NK-92 treated with Interleukin-12 subunit alpha and Interleukin-12 subunit beta, amount 100 ng/mL, for 24 hours (cell line): ENCODE measurements at regions not wholly inside any gene's neighbourhood (a gene's known extent, or its start where the extent isn't known, plus 50 kb on each side); places are given as distances from the start of the nearest gene placed in this dataset.
"Not testable (repeated sequence)": the region's sequence is repeated elsewhere in the genome, so short reads cannot be mapped to it uniquely, and the experiment has no call there.

Source experiments
- DNase-seq: peaks from one replicate; lab custom pipeline; 2025; lab: John Stamatoyannopoulos, UW

- no peak for DNase-seq
Measured at GRCh38 chr2:120498576-120499394, 152.8 kb downstream of the INHBB start.

- DNase-seq: no peak
Measured at GRCh38 chr2:120499784-120500495, 154.0 kb downstream of the INHBB start.

GRCh38 chr2:120501591-120501990 lies 155.7 kb downstream of the INHBB start:
- DNase-seq: no peak

- DNase-seq: no peak
Measured at GRCh38 chr2:120502357-120502756, 156.4 kb downstream of the INHBB start.

GRCh38 chr2:120502761-120503160 lies 156.8 kb downstream of the INHBB start:
- DNase-seq: no peak

GRCh38 chr2:120503206-120503792 lies 157.4 kb downstream of the INHBB start:
- DNase-seq: no peak

- no peak for DNase-seq
Measured at GRCh38 chr2:120503793-120504571, 158.0 kb downstream of the INHBB start.

GRCh38 chr2:120504936-120505705 lies 159.2 kb downstream of the INHBB start:
- no peak for DNase-seq

- DNase-seq: no peak
Measured at GRCh38 chr2:120508567-120509041, 162.7 kb downstream of the INHBB start.

- no peak for DNase-seq
Measured at GRCh38 chr2:120509213-120509815, 163.4 kb downstream of the INHBB start.

- no peak for DNase-seq
Measured at GRCh38 chr2:120509991-120510735, 164.2 kb downstream of the INHBB start.

- no peak for DNase-seq
Measured at GRCh38 chr2:120510751-120511395, 164.9 kb downstream of the INHBB start.

- no peak for DNase-seq
Measured at GRCh38 chr2:120511536-120511935, 165.6 kb downstream of the INHBB start.

GRCh38 chr2:120511947-120512710 lies 166.2 kb downstream of the INHBB start:
- no peak for DNase-seq

- no peak for DNase-seq
Measured at GRCh38 chr2:120513776-120514357, 167.9 kb downstream of the INHBB start.

GRCh38 chr2:120514521-120514920 lies 168.6 kb downstream of the INHBB start:
- no peak for DNase-seq

GRCh38 chr2:120515066-120515758 lies 169.3 kb downstream of the INHBB start:
- not testable (repeated sequence) for DNase-seq
